ENCODE measurements at regions not wholly inside any gene's neighbourhood (a gene's known extent, or its start where the extent isn't known, plus 50 kb on each side); places are given as distances from the start of the nearest gene placed in this dataset.

DNA sequence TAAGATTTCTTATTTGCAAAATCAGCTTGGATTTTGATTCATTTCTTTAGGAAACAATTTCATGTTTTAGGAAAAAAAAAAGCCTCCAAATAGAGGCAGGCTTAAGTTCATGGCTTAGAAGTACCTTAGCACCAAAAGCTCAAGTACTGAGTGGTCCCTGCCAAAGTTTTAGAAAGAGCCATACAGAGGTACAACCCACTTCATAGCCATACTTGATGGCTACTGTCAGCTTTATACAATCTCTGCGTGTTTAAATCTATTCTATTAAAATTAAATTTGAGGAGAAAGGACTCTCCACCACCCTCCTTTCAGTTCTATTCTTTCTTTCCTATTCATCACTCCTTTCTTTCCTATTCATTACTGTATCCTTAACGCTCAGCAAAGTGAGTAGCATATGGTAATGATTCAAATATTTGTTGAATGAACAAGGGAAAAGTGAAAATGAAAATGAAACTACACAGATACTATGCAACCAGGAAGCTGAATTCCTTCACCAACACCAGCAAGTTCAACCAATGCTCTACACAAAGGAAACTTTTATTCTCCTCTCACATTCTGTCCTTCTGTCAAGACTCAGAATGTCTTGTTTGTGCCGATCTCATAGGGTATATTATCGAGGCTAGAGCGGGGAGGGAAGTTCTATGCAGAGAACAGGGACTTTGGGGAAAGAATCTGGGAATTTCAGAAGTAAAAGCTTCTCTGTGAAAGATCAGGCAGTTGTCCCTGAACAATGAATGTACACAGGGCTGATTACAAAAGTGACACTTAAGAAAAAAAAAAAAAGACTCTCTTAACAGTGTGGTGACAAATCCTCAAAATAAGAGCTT is 138.6 kb upstream of the SPEF2 start:
- no peaks in the 10 kb centered on the region for H3K9me3 ChIP-seq
- intact Hi-C loops (cut with DNase I) = no loop called here
- no peaks in the 10 kb centered on the region for H3K27me3 ChIP-seq
- no peak overlapping the region for H3K4me3 ChIP-seq
- TF ChIP-seq, protein P1, sequence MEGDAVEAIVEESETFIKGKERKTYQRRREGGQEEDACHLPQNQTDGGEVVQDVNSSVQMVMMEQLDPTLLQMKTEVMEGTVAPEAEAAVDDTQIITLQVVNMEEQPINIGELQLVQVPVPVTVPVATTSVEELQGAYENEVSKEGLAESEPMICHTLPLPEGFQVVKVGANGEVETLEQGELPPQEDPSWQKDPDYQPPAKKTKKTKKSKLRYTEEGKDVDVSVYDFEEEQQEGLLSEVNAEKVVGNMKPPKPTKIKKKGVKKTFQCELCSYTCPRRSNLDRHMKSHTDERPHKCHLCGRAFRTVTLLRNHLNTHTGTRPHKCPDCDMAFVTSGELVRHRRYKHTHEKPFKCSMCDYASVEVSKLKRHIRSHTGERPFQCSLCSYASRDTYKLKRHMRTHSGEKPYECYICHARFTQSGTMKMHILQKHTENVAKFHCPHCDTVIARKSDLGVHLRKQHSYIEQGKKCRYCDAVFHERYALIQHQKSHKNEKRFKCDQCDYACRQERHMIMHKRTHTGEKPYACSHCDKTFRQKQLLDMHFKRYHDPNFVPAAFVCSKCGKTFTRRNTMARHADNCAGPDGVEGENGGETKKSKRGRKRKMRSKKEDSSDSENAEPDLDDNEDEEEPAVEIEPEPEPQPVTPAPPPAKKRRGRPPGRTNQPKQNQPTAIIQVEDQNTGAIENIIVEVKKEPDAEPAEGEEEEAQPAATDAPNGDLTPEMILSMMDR (IDR thresholded peaks at IDR 0.05) = no peak
- peak overlapping the region; percentile 39 for H3K27ac ChIP-seq
- H3K36me3 ChIP-seq = no peaks in the 10 kb centered on the region
- H3K4me1 ChIP-seq = no peaks in the 10 kb centered on the region
- peak overlapping the region in 1 of 2 donors; percentile 17 for H3K9ac ChIP-seq (ENCODE audit: low read depth in 2 of 2, low read length in 2 of 2)
- DNase-seq = no peak

DNA sequence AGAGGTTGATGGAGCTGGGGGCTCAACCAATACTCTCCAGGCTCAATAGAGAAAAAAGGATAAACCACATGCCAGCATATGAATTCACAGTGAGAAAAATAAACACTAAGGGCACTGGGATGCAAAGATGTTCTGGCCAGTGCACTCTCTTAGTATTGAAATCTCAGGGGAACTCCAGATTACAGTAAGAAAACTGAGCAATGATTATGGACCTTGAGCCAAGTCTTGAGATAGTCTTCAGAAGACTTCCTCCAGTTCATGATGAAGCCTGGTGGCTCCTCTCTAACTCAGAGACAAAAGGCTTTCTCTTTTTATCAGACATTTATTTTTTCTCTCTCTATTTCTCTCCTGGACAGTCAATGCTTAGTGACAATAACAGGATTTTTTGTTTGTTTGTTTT is 139.8 kb upstream of the SPEF2 start:
- DNase-seq = no peak
- H3K4me3 ChIP-seq = no peak overlapping the region
- no peaks in the 10 kb centered on the region for H3K36me3 ChIP-seq
- no peak overlapping the region for H3K27ac ChIP-seq
- no peak overlapping the region for H3K9ac ChIP-seq (ENCODE audit: low read depth in 2 of 2, low read length in 2 of 2)
- TF ChIP-seq, protein P1 (IDR thresholded peaks at IDR 0.05) = no peak
- intact Hi-C loops (cut with DNase I) = no loop called here
- H3K9me3 ChIP-seq = no peaks in the 10 kb centered on the region
- H3K4me1 ChIP-seq = no peaks in the 10 kb centered on the region
- no peaks in the 10 kb centered on the region for H3K27me3 ChIP-seq

DNA sequence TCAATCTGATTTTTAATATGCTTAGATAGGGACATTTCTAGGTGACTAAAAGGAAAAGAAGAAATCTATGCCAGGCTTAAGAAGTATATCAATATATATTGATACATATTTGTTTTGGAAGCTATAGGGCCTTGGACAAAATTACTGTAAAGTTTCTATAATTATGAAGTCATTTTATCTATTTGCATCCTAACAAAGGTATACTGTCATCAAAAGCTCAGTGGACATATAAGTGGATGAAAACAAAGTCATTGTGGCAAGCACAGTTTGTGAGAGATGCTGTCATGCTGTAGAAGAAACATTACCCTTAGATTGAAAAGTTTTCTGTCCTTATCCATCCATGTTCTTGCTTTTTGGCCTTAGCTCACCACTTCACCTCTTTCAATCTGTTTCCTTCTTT is 140.3 kb upstream of the SPEF2 start:
- intact Hi-C loops (cut with DNase I) = no loop called here
- no peaks in the 10 kb centered on the region for H3K36me3 ChIP-seq
- no peak overlapping the region for H3K4me3 ChIP-seq
- no peak overlapping the region for H3K27ac ChIP-seq
- H3K27me3 ChIP-seq = no peaks in the 10 kb centered on the region
- DNase-seq = no peak
- no peaks in the 10 kb centered on the region for H3K9me3 ChIP-seq
- H3K9ac ChIP-seq (ENCODE audit: low read depth in 2 of 2, low read length in 2 of 2) = no peak overlapping the region
- TF ChIP-seq, protein P1 (IDR thresholded peaks at IDR 0.05) = no peak
- no peaks in the 10 kb centered on the region for H3K4me1 ChIP-seq

DNA sequence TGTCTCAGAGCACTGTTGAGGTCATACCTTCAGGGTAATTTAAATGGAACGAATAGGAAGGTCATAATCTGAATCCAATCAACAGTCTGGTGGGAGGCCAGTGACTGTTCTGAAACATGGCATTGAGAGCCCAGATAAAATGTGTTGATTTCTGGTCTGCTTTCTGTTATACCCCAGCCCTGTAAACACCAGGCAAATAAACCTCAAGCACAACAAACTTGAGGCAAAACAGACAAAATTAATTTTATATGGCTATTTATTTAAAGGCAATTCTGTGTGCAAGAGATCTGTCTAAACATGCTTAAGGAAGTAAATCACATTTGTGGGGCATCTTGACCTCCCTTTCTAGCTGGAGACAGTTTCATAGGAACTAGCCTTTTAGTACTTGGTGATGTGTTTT is 140.9 kb upstream of the SPEF2 start:
- no peak overlapping the region for H3K27ac ChIP-seq
- no peak for DNase-seq
- TF ChIP-seq, protein P1 (IDR thresholded peaks at IDR 0.05) = no peak
- no peak overlapping the region for H3K9ac ChIP-seq (ENCODE audit: low read depth in 2 of 2, low read length in 2 of 2)
- H3K4me1 ChIP-seq = no peaks in the 10 kb centered on the region
- no peaks in the 10 kb centered on the region for H3K27me3 ChIP-seq
- intact Hi-C loops (cut with DNase I) = no loop called here
- H3K4me3 ChIP-seq = no peak overlapping the region
- no peaks in the 10 kb centered on the region for H3K36me3 ChIP-seq
- H3K9me3 ChIP-seq = no peaks in the 10 kb centered on the region

DNA sequence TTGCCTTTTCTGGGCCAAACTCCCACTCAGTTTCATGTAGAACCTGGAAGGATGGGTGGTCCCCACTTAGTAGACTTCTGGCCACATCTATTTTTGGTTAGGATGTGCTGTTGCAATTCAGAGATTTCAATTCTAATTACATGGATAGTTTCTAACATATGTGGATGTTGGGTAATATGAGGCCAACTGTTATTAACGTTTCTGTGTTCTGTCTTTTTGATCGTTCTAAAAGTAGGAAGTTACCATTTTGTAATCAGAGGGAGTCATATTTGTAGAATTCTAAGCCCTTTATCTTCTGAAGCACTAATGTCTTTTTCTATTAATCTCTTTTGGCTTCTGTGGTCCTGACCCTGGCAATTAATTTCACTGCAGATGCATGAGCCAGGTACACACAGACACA is 141.6 kb upstream of the SPEF2 start:
- Histone ChIP-seq H3K27ac (no peak overlapping the region), H3K9me3 (no peaks in the 10 kb centered on the region), H3K36me3 (no peaks in the 10 kb centered on the region), H3K27me3 (no peaks in the 10 kb centered on the region), H3K4me3 (no peak overlapping the region), H3K4me1 (no peaks in the 10 kb centered on the region), H3K9ac (ENCODE audit: low read depth in 2 of 2, low read length in 2 of 2) (no peak overlapping the region)
- TF ChIP-seq, protein P1 (IDR thresholded peaks at IDR 0.05) = no peak
- DNase-seq = no peak
- intact Hi-C loops (cut with DNase I) = no loop called here

All from colonic mucosa (tissue), 4 donors.